Heart right ventricle (tissue), 16 donors: ENCODE measurements at regions not wholly inside any gene's neighbourhood (a gene's known extent, or its start where the extent isn't known, plus 50 kb on each side); places are given as distances from the start of the nearest gene placed in this dataset.

Source experiments
- ATAC-seq, 8 donors: fragments of 200-7000 bp; cut with Tn5 transposase; one replicate each; pipeline ENCODE4 v1.9.1; 2020; ENCODE audit warnings: mild to moderate bottlenecking in 8 of 8, moderate library complexity in 8 of 8, moderate number of reproducible peaks in 1 of 8
- DNase-seq, 2 donors: peaks; one replicate each; pipeline ENCODE4 v3.0.0-alpha.2; 2020
- H3K27ac ChIP-seq, 10 donors: fragments of 200-600 bp; sonication (generic) in 2 of 10; one replicate each; pipeline versions ENCODE4 v1.5.0 to v1.8.0; 2020 to 2022; ENCODE audit warnings: mild to moderate bottlenecking in 3 of 10
- H3K27me3 ChIP-seq, 7 donors: fragments of 200-600 bp; one replicate each; pipeline ENCODE4 v1.8.0; 2021 to 2022; ENCODE audit warnings: mild to moderate bottlenecking in 2 of 7
- H3K36me3 ChIP-seq, 9 donors: fragments of 200-600 bp; sonication (generic) in 1 of 9; one replicate each; pipeline versions ENCODE4 v1.5.0 to v1.8.0; 2020 to 2022; ENCODE audit warnings: mild to moderate bottlenecking in 2 of 9
- H3K4me1 ChIP-seq, 9 donors: fragments of 200-600 bp; sonication (generic) in 1 of 9; one replicate each; pipeline versions ENCODE4 v1.5.0 to v1.8.0; 2020 to 2022; ENCODE audit warnings: mild to moderate bottlenecking in 4 of 9
- H3K4me3 ChIP-seq, 10 donors: fragments of 200-600 bp; sonication (generic) in 2 of 10; one replicate each; pipeline versions ENCODE4 v1.5.0 to v1.8.0; 2020 to 2022; ENCODE audit warnings: mild to moderate bottlenecking in 7 of 10, moderate library complexity in 2 of 10
- H3K9me3 ChIP-seq, 11 donors: fragments of 200-600 bp in 10 of 11; sonication (generic) in 2 of 11; one replicate each; pipeline versions ENCODE4 v1.5.0 to v1.8.0; 2013 to 2022; ENCODE audit warnings: mild to moderate bottlenecking in 2 of 11, control low read depth in 1 of 11, moderate library complexity in 1 of 11
- WGBS, 2 donors: extraction: QIAGEN DNeasy Blood & Tissue Kit; methylation state at CpG; one replicate each; pipeline ENCODE4 v1.1.7; 2013; ENCODE audit warnings: inconsistent platforms in 1 of 2; 5-methylcytosine and 5-hydroxymethylcytosine counted together
- intact Hi-C, 10 donors: fragments of 100-400 bp; cut with DNase I; formaldehyde crosslinking; loops; one replicate each; pipeline versions ENCODE4 v1.11.1 to v1.14.2; 2022
- TF ChIP-seq, protein P1 (sequence below), 9 donors: fragments of 200-600 bp; sonication (generic) in 2 of 9; IDR thresholded peaks; one replicate each; pipeline versions ENCODE4 v1.5.0 to v1.8.0; 2021 to 2022; ENCODE audit warnings: antibody characterized with exemption in 9 of 9, mild to moderate bottlenecking in 5 of 9, moderate library complexity in 1 of 9
- donor health status: Arrhythmogenic right ventricular cardiomyopathy.
- donor health status: ischemic (EF 13 %, LVEDD 7.1; RV severe dilation, severe dysfunction).
- donor health status: healthy with polysubstance abuse.
- donor health status: DM: no; HTN: yes; CAD: no.
- donor health status: DM: no; HTN: no; CAD: no.
- donor health status: ischemic (EF 25% LVEDD 6.9; RV normal size, moderate dysfunction).
- donor health status: ischemic (EF 25% LVEDD 5.7; RV mildly dilated, moderate dysfunction).
- donor health status: healthy.
- donor health status: DM: yes; HTN: yes; CAD: no.
- donor health status: Ischemic cardiomyopathy.
- donor health status: ischemic (EF 35%, LVEDD 5.7; RV mildly dilated, moderate dysfunction).
- donor health status: nonischemic (EF 11% LVEDD 7.7; RV severe dilation, severe dysfunction).
- donor health status: DM: yes; HTN: yes; CAD: no.
- donor health status: PGD.
- donor health status: ischemic (EF 29% LVEDD 5.4; RV normal size, mild dysfunction).
- donor health status: nonischemic (EF 23%, LVEDD 6.1; RV moderate dilation, normal function).

DNA sequence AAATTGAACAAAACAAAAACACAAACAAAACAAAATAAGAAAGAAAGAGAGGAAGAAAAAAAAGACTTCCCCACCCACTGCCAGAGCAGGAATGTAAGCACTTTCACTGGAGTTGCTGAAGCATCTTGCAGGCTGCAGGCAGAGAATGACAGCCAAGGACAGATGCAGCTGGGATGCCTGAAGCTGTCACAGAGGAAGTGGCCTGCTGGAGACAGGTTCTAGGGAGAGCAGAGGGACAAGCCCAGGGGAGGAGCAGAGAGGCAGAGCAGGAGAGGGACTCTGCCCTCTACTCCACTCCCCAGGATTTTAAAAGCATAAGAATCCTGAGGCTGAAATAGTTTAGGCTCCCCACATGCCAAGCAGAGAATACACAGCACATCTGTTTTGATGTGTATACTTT is 326.2 kb downstream of the TUSC7 start:
- Histone ChIP-seq H3K4me1 (peaks cover 0 to 20% (median 3%) of the 10 kb centered on the region in 9 donors), H3K27ac (peak overlapping the region in 3 of 10 donors; percentile 13 to 72 (median 34)), H3K9me3 (peaks cover 0 to 10% (median 0%) of the 10 kb centered on the region in 11 donors), H3K36me3 (no peaks in the 10 kb centered on the region), H3K27me3 (peaks cover 0 to 5% (median 0%) of the 10 kb centered on the region in 7 donors), H3K4me3 (no peak overlapping the region)
- ATAC-seq (peak in 7 of 8 donors; percentile 59 to 71 (median 70)), DNase-seq (peak in 1 of 2 donors; percentile 13)
- TF ChIP-seq, protein P1, sequence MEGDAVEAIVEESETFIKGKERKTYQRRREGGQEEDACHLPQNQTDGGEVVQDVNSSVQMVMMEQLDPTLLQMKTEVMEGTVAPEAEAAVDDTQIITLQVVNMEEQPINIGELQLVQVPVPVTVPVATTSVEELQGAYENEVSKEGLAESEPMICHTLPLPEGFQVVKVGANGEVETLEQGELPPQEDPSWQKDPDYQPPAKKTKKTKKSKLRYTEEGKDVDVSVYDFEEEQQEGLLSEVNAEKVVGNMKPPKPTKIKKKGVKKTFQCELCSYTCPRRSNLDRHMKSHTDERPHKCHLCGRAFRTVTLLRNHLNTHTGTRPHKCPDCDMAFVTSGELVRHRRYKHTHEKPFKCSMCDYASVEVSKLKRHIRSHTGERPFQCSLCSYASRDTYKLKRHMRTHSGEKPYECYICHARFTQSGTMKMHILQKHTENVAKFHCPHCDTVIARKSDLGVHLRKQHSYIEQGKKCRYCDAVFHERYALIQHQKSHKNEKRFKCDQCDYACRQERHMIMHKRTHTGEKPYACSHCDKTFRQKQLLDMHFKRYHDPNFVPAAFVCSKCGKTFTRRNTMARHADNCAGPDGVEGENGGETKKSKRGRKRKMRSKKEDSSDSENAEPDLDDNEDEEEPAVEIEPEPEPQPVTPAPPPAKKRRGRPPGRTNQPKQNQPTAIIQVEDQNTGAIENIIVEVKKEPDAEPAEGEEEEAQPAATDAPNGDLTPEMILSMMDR (IDR thresholded peaks at IDR 0.05) = no peak
- intact Hi-C loops = no loop called here

DNA sequence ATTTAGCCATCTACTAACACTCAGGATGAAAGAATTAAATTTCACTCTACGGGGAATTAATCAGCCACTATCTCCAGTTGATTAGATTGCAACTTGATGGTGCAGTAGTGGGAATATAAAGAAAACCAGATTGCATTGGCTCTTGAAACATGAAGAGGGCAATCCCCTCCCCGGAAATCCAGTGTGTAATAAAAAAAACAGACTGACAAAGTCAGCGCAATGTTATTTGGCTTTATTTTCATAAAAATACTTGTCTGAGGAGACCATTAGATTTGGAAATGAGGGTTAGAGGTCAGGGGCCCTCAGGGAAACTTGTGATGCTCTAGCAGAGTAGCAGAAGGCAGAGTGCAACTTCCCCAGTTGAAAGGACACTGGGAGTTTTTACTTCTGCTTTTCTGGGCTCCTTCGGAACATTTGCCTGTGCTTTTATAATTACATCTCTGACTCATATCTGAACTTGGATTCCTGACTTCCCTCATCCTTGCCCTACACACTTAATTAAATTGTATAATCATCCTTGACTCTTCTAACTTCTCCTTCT is 326.8 kb downstream of the TUSC7 start:
- peaks cover 0 to 5% (median 0%) of the 10 kb centered on the region in 7 donors for H3K27me3 ChIP-seq
- TF ChIP-seq, protein P1 (IDR thresholded peaks at IDR 0.05) = no peak
- H3K27ac ChIP-seq = peak overlapping the region in 4 of 10 donors; percentile 8 to 78 (median 24)
- H3K36me3 ChIP-seq = no peaks in the 10 kb centered on the region
- WGBS, 2 donors = 22 to 23% methylated on average over 4 of the region's 4 CpGs
- intact Hi-C loops = no loop called here
- peak in 1 of 2 donors; percentile 56 for DNase-seq
- H3K4me1 ChIP-seq = peaks cover 0 to 20% (median 3%) of the 10 kb centered on the region in 9 donors
- ATAC-seq = peak; percentile 64 to 94 (median 92)
- H3K4me3 ChIP-seq = no peak overlapping the region
- peaks cover 0 to 10% (median 0%) of the 10 kb centered on the region in 11 donors for H3K9me3 ChIP-seq

DNA sequence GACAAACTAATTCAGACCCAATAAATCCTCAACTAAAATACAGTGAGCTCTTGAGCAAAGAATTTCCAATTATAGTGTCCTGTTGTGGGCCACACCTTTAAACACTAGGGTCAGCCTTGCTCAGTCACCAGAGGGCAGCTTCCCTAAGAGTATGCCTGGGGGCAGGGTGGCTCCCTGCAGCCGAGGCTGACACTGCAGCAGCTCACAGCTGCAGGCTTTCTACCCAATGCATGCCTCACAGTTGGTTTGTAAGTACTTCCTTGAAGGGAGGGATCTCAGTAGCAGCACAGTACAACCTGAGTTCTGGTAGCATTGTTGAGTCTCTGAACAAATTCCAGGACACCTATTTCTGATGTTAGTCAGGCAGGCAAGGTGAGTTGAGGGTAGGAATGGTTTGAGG is 335.6 kb downstream of the TUSC7 start:
- no peak for DNase-seq
- TF ChIP-seq, protein P1 (IDR thresholded peaks at IDR 0.05) = no peak
- no peaks in the 10 kb centered on the region for H3K4me1 ChIP-seq
- no peaks in the 10 kb centered on the region for H3K9me3 ChIP-seq
- 0% methylated on average over 1 of the region's 1 CpG for WGBS, 2 donors
- intact Hi-C loops = no loop called here
- ATAC-seq = peak in 2 of 8 donors; percentile 33 to 56
- no peaks in the 10 kb centered on the region for H3K27me3 ChIP-seq
- H3K27ac ChIP-seq = no peak overlapping the region
- no peak overlapping the region for H3K4me3 ChIP-seq
- no peaks in the 10 kb centered on the region for H3K36me3 ChIP-seq

DNA sequence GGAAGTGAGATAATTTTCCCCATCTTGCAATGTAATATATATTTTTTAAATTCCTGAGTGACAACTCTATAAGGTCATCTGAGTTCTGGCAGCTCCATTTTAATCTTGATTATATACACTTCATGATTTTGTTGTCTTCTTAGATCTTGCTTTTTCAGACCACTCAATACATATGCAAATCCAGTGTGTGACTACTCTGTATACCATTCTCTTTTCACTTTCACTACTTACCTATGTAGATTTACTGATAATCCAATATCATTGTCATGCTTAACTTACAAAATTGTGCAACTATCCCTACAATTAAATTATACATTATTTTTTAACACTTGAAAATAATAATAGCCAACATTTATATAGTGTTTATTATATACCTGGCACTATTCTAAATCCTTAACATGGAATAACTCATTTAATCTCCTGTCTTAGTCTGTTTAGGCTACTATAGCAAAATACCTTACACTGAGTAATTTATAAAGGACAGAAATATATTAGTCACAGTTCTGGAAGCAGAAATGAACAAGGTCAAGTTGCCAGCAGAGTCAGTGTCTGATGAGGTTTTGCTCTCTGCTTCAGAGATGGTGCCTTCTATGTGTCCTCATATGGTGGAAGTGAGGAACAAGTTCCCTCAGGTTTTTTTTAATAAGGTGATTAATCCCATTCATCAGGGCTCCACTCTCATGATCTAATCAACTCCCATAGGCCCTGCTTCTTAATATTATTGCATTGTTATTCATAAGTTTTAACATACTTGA is 338.5 kb downstream of the TUSC7 start:
- no peaks in the 10 kb centered on the region for H3K36me3 ChIP-seq
- TF ChIP-seq, protein P1 (IDR thresholded peaks at IDR 0.05) = no peak
- H3K4me3 ChIP-seq = no peak overlapping the region
- no peaks in the 10 kb centered on the region for H3K4me1 ChIP-seq
- ATAC-seq = no peak
- no peaks in the 10 kb centered on the region for H3K27me3 ChIP-seq
- no peak for DNase-seq
- H3K27ac ChIP-seq = no peak overlapping the region
- H3K9me3 ChIP-seq = no peaks in the 10 kb centered on the region
- intact Hi-C loops = no loop called here
